Fibroblast of mammary gland (primary cell): ENCODE measurements at regions not wholly inside any gene's neighbourhood (a gene's known extent, or its start where the extent isn't known, plus 50 kb on each side); places are given as distances from the start of the nearest gene placed in this dataset.

Experiments used
- DNase-seq: peaks from one replicate; pipeline ENCODE4 v3.0.0-alpha.2; 2010; ENCODE audit warnings: low read depth
- H3K4me3 ChIP-seq: 2 replicates; pipeline ENCODE4 v1.5.1; 2011; ENCODE audit warnings: low read depth, mild to moderate bottlenecking, low read length, moderate library complexity; ENCODE audit not compliant: control insufficient read depth
- CTCF ChIP-seq: conservative IDR thresholded peaks from 2 replicates; pipeline ENCODE4 v1.5.1; 2011; ENCODE audit warnings: low read depth, low read length, inconsistent platforms; ENCODE audit not compliant: control insufficient read depth, insufficient read depth

GRCh38 chr12:91630596-91631293 lies 448.1 kb upstream of the DCN start:
- H3K4me3 ChIP-seq, result no peak overlapping the region
- DNase-seq, result no peak
- no peak for TF ChIP-seq CTCF

- TF ChIP-seq CTCF, result no peak
- no peak overlapping the region for H3K4me3 ChIP-seq
- DNase-seq, result no peak
Measured at GRCh38 chr12:91630083-91630482, 447.5 kb upstream of the DCN start.

- no peak for DNase-seq
- H3K4me3 ChIP-seq, result no peak overlapping the region
- TF ChIP-seq CTCF, result no peak
Measured at GRCh38 chr12:91629440-91629839, 446.8 kb upstream of the DCN start.

GRCh38 chr12:91628656-91629055 lies 446.0 kb upstream of the DCN start:
- no peak overlapping the region for H3K4me3 ChIP-seq
- TF ChIP-seq CTCF, result no peak
- no peak for DNase-seq

GRCh38 chr12:91627225-91627624 lies 444.6 kb upstream of the DCN start:
- no peak for TF ChIP-seq CTCF
- no peak overlapping the region for H3K4me3 ChIP-seq
- no peak for DNase-seq

- no peak overlapping the region for H3K4me3 ChIP-seq
- no peak for TF ChIP-seq CTCF
- no peak for DNase-seq
Measured at GRCh38 chr12:91622981-91623380, 440.4 kb upstream of the DCN start.

GRCh38 chr12:91622037-91622436 lies 439.4 kb upstream of the DCN start:
- DNase-seq, result no peak
- no peak overlapping the region for H3K4me3 ChIP-seq

More at GRCh38 chr12:91622037-91622436, 439.4 kb upstream of the DCN start:
- TF ChIP-seq CTCF, result no peak
